Skin epidermis (tissue), 12 donors: ENCODE measurements at regions not wholly inside any gene's neighbourhood (a gene's known extent, or its start where the extent isn't known, plus 50 kb on each side); places are given as distances from the start of the nearest gene placed in this dataset.

Source experiments
- H3K27ac ChIP-seq, 21 experiments: fragments of 200-600 bp; sonication (generic) in 11 of 21; one replicate each; pipeline ENCODE4 v1.5.0; 2020; ENCODE audit warnings: mild to moderate bottlenecking in 3 of 21, inconsistent platforms in 2 of 21, moderate library complexity in 2 of 21
- H3K4me3 ChIP-seq, 7 experiments: fragments of 200-600 bp; sonication (generic) in 2 of 7; one replicate each; pipeline ENCODE4 v1.5.0; 2020; ENCODE audit warnings: inconsistent platforms in 2 of 7, mild to moderate bottlenecking in 2 of 7, moderate library complexity in 1 of 7

DNA sequence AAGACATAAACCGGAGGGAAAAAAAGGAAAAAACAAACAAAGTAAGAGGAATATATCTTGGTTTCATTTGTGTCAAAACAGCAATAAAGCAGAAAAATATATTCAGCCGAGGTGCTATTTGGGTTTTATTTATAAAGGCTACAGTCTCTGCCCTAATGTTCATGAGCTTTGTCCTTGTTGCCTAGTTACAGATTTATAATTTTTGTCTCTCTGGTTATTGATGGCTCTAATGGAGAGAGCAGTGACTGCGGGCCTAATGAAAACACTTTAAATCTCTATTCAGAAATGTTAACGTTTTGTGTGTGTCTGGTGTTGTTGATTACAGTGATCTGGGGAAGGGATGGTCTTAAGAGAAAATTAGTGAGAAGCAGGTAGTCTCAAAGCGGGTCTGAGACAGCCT lies 854.0 kb upstream of the LRRTM1 start:
- Histone ChIP-seq H3K4me3 (no peak overlapping the region), H3K27ac (no peak overlapping the region)

DNA sequence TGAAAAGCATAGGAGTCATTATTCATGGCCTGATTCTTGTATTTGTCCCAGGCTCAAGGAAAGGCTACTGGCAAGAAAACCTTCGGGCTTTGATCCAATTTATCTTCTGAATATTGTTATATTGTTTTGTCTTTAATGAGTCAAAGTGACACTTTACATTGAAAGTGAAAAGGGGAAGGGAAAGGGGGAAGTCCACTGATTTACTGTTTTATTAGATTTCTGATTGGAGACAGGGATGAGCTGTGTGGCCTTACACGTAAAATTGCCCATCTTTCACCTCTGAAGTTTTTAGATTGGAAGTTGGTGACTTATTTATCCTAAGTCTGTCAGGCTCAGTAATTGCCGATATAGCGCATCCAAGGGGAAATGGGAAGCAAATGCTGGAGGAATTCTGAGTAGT lies 843.8 kb upstream of the LRRTM1 start:
- Histone ChIP-seq H3K4me3 (no peak overlapping the region), H3K27ac (no peak overlapping the region)

DNA sequence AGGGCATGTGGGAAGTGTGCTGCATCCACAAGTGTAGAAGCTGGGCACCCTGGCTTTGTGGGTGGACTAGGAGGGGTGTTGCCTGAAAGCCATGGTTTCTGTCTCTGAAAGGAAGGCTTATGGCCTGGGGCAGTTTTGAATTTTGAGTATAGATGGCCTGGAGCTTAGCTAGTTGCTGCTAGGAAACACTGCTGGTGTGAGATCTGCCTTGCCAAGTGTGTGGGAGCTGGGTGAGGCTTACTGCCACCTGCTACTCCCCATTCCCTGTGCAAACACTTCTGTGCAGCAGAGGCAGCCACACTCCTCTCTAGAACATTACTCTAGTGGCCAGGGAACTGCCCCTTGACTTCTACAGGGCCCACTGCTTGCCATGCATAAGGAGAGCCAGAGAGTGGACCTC lies 831.7 kb upstream of the LRRTM1 start:
- H3K4me3 ChIP-seq: no peak overlapping the region

DNA sequence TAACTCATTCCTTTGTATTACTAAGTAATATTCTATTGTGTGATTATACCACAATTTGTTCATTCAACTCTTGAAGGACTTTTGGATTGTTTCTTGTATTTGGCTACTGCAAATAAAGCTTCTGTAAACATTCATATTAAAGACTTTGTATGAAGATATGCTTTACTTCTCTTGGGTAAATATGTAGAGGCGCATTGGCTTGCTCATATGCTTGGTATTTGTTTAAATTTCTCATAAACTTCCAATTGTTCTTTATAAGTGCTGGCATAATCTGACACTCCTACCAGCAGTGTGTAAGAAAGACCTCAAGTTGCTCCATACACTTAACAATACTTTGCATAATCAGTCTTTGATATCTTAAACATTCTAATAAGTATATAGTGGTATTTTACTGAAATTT lies 792.8 kb upstream of the LRRTM1 start:
- Histone ChIP-seq H3K4me3 (no peak overlapping the region), H3K27ac (no peak overlapping the region)

More for the DNA sequence above, 831.7 kb upstream of the LRRTM1 start:
- H3K27ac ChIP-seq: no peak overlapping the region

DNA sequence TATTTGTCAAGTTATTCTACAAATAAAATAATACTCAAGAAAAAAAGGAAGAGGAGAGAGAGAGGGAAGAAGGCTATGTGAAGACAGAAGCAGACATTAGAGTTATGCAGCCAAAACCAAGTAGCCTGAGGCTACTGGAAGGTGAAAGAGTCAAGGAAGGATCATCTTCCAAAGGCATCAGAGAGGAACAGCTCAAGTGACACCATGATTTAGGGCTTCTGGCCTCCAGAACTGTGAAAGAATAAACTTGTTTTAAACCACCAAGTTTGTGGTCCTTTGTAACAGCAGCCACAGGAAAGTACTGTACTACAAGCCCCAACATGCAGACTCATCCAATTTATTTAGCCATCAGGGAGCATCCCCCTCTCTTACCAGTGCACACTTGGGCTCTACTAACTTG lies 788.5 kb upstream of the LRRTM1 start:
- no peak overlapping the region for H3K27ac ChIP-seq

DNA sequence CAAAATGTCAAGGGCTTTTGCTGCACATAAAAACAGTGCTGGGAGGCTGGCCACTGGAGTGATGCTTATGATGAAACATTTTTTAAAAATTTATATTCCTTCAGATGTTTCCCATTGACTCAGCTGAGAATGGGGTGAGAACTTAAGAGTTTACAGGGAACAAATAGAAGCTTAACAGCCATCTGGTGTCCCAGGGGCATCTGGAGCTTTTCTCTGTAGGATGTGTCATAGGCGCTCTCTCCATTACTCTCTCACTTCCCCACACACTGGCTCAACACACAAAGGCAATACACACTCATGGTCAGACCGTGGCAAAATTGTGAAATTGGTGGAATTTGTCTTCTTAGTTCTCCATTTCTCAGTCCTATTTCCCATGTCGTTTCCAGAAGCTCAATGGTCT lies 783.1 kb upstream of the LRRTM1 start:
- Histone ChIP-seq H3K27ac (no peak overlapping the region), H3K4me3 (no peak overlapping the region)

More for the DNA sequence above, 788.5 kb upstream of the LRRTM1 start:
- H3K4me3 ChIP-seq: no peak overlapping the region

DNA sequence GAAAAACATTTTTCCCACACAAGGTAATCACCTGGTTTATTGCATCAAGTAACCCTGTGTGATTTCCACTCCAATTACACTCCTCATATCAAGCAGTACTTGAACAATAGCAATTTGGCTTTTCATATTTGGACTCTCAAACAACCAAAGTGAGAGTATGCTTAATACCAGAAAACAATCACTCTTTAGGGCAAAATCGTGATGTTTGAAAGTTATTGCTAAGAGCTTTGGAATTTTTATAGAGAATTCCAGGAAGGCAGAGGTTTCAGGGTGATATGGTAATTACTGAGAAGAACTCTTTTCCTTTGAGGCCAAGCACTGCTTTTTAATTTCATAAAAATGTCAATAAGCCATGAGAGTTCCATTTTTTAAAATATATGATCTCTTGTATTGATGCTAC lies 779.5 kb upstream of the LRRTM1 start:
- no peak overlapping the region for H3K4me3 ChIP-seq
- H3K27ac ChIP-seq: no peak overlapping the region

DNA sequence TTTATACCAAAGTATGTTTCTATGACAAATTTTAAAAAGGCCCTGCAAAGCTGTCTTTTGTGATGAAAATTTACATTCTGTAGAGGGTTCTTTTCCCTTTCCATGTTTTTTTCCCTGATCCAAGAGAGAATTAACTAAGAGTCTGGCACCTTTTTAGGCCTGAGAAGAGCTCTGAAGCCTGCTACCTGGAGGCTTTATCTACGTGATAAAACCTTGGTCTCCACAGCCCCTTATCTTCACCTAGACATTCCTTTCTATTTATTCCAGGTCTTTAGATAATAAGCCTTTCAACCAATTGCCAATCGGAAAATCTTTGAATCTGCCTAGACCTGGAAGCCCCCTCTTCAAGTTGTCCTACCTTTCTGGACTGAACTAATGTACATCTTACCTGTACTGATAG lies 774.1 kb upstream of the LRRTM1 start:
- H3K4me3 ChIP-seq: no peak overlapping the region
- no peak overlapping the region for H3K27ac ChIP-seq

DNA sequence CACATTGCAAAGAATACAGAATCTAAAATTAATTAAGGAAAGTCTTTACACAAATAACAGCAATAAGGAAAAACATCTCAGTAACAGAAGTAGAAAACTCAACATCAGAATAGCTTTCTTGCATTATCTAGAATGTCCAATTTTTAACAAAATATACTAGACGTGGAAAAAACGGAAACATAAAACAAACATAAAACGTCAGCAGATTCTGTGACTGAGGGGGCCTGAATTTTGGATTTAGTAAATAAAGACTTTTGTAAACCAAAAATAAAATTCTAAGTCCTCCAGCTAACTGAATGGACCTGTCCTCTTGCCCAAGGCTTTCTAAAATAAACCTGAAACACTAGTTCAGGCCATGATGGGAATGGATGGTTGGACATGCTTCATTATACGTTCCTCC lies 773.5 kb upstream of the LRRTM1 start:
- H3K4me3 ChIP-seq: no peak overlapping the region

DNA sequence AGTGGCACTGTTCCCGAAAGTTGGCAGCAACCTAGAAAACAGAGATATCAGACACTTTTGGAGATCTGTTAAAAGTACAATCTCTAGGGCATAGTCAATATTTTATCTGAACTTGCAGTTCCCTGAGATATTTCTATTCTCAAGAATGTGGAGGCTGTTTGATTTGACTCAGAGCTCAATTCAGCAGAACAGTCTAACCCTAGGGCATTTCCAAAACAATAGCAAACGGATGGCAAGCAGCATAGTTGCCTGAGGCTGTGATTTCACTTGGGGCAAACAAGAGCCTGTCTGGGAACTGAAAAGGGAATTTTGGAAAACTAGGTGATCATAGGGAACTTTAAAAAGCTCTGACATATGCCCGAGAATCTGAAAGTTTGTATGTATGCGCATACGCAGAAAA lies 772.8 kb upstream of the LRRTM1 start:
- Histone ChIP-seq H3K27ac (no peak overlapping the region), H3K4me3 (no peak overlapping the region)

More for the DNA sequence above, 773.5 kb upstream of the LRRTM1 start:
- no peak overlapping the region for H3K27ac ChIP-seq

DNA sequence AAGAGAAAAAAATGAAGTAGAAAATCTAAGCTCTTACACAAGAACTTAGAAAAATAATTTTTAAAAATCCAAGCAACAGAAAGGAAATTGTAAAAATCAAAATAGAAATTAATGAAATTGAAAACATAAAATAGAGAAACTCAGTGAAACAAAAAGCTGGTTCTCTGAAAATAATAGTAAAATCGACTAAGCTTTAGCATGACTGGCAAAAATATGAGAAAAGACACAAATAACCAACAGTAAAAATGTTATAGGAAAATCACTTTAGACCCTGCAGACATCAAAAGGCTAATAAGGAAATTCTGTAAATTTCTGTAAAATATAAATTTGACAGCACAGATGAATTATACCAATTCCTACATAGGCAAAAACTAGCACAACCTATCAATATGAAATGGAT lies 768.9 kb upstream of the LRRTM1 start:
- no peak overlapping the region for H3K4me3 ChIP-seq
- H3K27ac ChIP-seq: no peak overlapping the region

DNA sequence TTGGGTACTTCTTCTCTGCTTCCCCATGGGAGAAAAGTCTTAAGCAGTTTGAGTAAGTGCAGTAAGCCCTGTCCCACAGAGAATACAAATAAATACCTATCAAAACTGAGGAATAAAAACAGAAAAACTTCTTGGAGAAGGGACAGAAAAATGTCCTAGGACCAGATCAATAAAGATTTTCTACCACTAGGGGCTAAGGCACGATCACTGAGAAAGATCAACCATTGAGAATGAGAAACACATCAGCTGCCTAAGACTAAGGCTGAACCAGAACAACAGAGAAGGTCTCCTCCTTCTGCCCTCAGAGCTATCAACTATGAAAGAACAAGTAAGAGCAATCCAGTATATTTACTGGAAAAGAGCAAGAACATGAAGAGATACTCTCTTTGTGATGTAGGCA lies 763.6 kb upstream of the LRRTM1 start:
- Histone ChIP-seq H3K4me3 (no peak overlapping the region), H3K27ac (no peak overlapping the region)

DNA sequence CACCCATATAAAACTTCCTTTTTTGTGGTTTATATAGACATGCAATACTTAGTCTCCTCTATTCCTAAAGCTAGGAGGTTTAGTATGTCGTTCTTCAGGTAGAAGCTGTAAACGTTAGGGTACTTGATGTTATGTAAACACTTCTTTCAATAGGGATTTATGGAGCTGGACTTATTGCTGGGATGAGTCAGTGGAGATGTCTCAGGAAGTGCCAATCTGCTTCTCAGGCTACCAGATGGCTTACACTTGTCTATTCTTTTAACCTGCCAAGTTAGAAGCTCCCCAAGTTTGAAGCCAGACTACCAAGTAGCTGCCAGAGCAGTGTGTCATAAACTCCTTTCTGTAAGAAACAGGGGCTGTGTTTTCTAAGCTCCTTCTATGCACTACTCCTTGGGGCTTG lies 756.5 kb upstream of the LRRTM1 start:
- no peak overlapping the region for H3K27ac ChIP-seq
- no peak overlapping the region for H3K4me3 ChIP-seq

DNA sequence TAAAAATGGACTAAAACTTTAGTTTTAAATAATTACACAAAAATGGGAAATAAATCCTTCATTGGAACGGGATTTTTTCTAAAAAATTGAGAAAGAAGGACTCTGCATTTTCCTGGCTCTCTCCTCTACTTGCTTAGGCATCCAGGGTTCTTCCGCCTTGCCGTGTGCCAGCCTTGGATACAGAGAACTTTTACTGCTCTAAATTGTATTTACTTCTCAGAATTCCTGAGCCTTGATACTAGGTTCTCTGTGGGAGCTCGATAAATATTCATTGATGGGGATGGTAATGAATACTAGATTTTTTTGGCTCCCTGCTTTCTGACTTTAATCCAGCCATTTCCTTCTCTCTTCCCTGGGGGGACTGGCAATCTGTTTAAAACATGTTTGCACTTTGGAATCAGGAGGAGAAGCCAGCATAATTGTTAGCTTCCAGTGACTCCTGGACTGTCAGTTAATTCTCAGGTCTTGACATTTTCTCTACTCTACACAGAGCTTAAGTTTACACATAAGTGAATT lies 746.1 kb upstream of the LRRTM1 start:
- H3K4me3 ChIP-seq: no peak overlapping the region
- no peak overlapping the region for H3K27ac ChIP-seq

DNA sequence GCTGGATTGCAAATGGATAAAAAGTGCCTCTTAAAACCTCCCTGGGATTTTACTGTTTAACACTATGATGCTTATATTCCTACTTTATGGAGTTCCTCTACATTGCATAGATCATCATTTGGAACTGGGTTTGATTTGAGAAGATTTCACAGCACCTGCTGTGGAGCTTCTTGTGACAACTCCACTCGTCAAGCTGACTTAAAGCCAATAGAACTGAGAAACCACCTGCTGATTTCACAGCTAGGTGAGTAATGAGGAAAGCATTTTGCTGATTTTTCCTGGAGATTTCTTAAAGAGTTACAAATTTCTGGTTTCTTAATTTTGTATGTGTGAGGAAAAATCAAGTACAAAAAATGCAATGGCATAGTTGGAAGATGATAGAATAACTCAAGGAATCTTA lies 739.1 kb upstream of the LRRTM1 start:
- no peak overlapping the region for H3K27ac ChIP-seq
- no peak overlapping the region for H3K4me3 ChIP-seq

DNA sequence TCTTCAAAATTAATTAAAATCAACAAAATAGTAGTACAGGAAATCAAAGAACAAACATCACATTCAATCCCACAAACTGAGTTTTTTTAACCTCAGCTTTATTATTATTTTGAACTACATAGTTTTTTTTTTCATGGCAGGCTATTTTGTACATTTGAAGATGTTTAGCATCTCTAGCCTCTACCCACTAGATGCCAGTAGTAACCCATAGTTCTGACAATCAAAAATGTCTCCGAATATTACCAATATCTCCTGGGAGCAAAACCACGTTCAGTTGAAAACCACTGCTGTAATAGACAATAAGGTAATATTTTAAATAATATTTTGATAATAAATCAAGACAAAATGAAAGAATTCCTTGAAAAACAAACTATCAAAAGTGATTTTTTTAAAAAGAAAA lies 702.6 kb upstream of the LRRTM1 start:
- H3K4me3 ChIP-seq: no peak overlapping the region

DNA sequence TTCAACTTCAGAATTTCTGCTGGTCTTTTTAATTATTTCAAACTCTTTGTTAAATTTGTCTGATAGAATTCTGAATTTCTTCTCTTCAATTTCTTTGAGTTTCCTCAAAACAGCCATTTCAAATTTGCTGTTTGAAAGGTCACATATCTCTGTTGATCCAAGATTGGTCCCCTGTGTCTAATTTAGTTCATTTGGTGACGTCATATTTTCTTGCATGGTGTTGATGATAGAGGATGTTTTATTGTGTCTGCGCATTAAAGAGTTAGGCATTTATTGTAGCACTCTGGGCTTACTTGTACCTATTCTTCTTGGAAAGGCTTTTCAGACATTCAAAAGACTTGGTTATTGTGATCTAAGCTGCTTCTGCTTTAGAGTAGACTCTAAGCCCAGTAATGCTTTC lies 698.4 kb upstream of the LRRTM1 start:
- no peak overlapping the region for H3K27ac ChIP-seq
- H3K4me3 ChIP-seq: no peak overlapping the region

More for the DNA sequence above, 702.6 kb upstream of the LRRTM1 start:
- H3K27ac ChIP-seq: no peak overlapping the region

DNA sequence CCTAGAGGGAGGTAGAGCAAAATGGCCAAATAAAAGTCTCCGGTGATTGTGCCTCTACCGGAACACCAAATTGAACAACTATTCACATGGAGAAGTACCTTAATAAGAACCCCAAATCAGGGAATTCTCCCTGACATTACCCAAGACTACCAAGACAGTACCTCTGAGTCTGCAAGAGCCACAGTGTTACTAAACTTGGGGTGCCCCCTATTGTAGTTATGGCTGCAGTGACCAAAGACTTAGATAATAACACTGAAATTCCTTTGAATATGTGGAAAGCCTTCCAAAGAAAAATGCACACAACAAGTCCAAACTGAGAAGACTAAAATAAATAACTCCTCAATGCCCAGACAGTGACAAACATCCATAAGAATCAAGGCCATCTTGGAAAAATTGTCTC lies 682.9 kb upstream of the LRRTM1 start:
- H3K27ac ChIP-seq: no peak overlapping the region

DNA sequence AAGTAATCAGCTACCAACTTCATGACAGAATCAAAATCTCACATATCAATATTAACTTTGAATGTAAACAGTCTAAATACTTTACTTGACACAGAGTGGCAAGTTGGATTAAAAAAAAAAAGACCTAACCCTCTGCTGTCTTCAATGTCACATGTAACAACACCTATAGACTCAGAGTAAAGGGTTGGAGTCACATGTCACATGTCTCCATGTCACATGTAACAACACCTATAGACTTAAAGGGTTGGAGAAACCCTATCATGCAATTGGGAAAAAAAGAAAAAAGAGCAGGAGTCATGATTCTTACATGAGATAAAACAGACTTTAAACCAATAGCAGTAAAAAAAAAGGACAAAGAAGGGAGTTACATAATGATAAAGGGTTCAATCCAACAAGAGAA lies 665.3 kb upstream of the LRRTM1 start:
- H3K27ac ChIP-seq: no peak overlapping the region
- no peak overlapping the region for H3K4me3 ChIP-seq

More for the DNA sequence above, 682.9 kb upstream of the LRRTM1 start:
- H3K4me3 ChIP-seq: no peak overlapping the region

DNA sequence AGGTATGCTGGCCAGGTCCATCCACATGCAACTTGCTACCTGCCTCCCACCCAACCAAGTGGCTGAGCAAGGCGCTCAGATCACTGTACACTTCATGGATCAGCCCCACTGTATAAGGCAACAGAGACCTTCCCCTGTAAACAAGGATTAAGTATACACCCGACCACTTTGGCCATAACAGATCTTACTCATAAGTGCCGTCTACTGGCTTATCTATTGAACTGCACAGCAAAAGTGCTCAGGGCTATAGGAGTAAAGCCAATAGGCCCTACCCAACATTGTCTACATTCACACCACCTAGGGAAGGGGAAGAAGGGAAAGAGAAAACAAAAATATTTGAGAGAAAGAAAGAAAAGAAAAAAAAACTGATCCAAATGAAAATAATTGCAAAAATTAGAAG lies 663.9 kb upstream of the LRRTM1 start:
- Histone ChIP-seq H3K27ac (no peak overlapping the region), H3K4me3 (no peak overlapping the region)

DNA sequence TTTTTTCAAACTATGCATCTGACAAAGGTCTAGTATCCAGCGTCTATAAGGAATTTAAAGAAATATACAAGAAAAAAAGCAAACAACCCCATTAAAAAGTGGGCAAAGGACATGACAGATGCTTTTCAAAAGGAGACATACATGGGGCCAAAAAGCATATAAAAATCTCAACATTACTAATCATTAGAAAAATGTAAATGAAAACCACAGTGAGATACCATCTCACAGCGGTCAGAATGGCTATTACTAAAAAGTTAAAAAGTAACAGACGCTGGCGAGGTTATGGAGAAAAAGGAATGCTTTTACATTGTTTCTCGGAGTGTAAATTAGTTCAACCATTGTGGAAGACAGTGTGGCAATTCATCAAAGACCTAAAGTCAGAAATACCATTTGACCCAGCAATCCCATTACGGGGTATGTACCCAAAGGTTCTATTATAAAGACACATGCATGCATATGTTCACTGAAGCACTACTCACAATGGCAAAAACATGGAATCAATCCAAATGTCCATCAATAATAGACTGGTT lies 643.1 kb upstream of the LRRTM1 start:
- Histone ChIP-seq H3K27ac (no peak overlapping the region), H3K4me3 (no peak overlapping the region)

DNA sequence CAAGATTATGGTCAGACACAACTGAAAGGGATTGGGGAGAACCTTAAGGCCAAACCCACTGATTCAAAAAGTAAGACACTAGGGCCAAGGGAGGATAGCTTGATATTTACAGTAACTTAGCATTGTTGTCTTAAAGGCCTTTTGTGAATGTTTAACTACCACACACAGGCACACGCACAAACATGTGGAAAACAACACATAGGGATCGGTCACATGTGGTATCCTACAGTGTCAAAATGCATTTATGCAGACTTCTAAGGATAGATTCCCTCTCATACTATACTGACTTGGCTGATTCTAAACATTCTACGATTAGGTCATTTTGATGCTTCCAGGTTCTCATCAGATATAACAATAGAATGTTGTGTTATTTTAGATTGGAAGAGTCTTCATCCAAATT lies 638.9 kb upstream of the LRRTM1 start:
- Histone ChIP-seq H3K27ac (no peak overlapping the region), H3K4me3 (no peak overlapping the region)
